ENCODE measurements at regions not wholly inside any gene's neighbourhood (a gene's known extent, or its start where the extent isn't known, plus 50 kb on each side); places are given as distances from the start of the nearest gene placed in this dataset.

DNA sequence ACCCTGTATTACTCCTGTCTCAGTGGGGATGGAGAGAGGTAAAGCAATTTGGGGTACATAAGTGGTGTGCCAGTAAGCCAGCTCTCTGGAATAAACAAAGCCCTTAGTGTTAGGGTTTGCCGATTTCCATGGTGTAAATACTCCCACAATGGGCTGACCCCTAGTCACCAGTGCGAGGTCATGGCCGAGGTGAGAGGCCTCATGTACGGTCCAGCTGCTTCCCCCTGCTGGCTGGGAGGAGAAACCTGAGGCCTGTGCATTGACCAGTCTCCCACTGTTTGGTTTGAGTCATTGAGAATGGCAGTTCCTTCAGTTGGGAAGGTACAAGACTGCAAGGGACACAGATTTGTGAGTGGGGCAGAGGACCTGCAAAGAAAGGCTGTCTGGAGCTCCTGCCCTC is 382.0 kb downstream of the CDH26 start:
- POLR2A ChIA-PET: no interaction called here
- no peaks in the 10 kb centered on the region for H3K4me1 Mint-ChIP-seq

DNA sequence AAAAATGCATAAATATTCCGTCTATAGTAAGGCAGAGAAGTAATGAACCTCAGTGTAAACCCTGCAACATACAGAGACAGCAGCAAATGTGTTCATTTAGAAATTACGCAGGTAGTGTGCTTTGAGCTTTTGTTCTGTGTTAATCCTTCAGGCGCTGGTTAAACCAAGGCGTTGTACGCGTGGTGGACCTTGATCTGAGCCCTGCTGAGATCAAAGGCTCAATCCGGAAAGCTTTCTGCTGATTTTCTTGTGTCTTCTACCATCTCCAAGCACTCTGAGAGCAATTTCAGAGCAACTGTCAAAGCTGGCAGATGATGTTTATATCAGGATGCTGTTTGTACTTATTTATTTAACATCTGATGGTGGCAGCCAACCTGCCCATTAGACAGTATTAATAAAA is 382.8 kb downstream of the CDH26 start:
- H3K4me3 ChIP-seq (ENCODE audit: low read length): no peak overlapping the region
- no peaks in the 10 kb centered on the region for H3K27me3 ChIP-seq (ENCODE audit: insufficient read depth, low read length, poor library complexity, severe bottlenecking)
- no peaks in the 10 kb centered on the region for H3K4me1 ChIP-seq (ENCODE audit: insufficient read depth, low read length)
- DNase-seq: no peak
- Mint-ChIP-seq H3K27ac (no peak overlapping the region), H3K36me3 (peaks cover 0 to 2% (median 0%) of the 10 kb centered on the region in 3 donors), H3K4me1 (no peaks in the 10 kb centered on the region), H3K4me3 (no peak overlapping the region), H3K9me3 (no peaks in the 10 kb centered on the region), H3K27me3 (no peaks in the 10 kb centered on the region)
- ChIA-PET POLR2A (no interaction called here), CTCF (no interaction called here)
- no peak overlapping the region for H3K27ac ChIP-seq (ENCODE audit: low read depth, low read length)
- no peaks in the 10 kb centered on the region for H3K9me3 ChIP-seq (ENCODE audit: low read length)
- no peaks in the 10 kb centered on the region for H3K36me3 ChIP-seq (ENCODE audit: insufficient read depth, low read length)

More for the DNA sequence above, 382.0 kb downstream of the CDH26 start:
- H3K4me3 Mint-ChIP-seq: no peak overlapping the region
- no peaks in the 10 kb centered on the region for H3K4me1 ChIP-seq (ENCODE audit: insufficient read depth, low read length)
- no peak overlapping the region for H3K4me3 ChIP-seq (ENCODE audit: low read length)
- H3K27ac Mint-ChIP-seq: no peak overlapping the region
- H3K27me3 ChIP-seq (ENCODE audit: insufficient read depth, low read length, poor library complexity, severe bottlenecking): no peaks in the 10 kb centered on the region
- no peak overlapping the region for H3K27ac ChIP-seq (ENCODE audit: low read depth, low read length)
- H3K9me3 ChIP-seq (ENCODE audit: low read length): no peaks in the 10 kb centered on the region
- no peak for DNase-seq
- H3K36me3 Mint-ChIP-seq: peaks cover 0 to 2% (median 0%) of the 10 kb centered on the region in 3 donors
- CTCF ChIA-PET: no interaction called here
- no peaks in the 10 kb centered on the region for H3K27me3 Mint-ChIP-seq
- no peaks in the 10 kb centered on the region for H3K36me3 ChIP-seq (ENCODE audit: insufficient read depth, low read length)
- no peaks in the 10 kb centered on the region for H3K9me3 Mint-ChIP-seq

DNA sequence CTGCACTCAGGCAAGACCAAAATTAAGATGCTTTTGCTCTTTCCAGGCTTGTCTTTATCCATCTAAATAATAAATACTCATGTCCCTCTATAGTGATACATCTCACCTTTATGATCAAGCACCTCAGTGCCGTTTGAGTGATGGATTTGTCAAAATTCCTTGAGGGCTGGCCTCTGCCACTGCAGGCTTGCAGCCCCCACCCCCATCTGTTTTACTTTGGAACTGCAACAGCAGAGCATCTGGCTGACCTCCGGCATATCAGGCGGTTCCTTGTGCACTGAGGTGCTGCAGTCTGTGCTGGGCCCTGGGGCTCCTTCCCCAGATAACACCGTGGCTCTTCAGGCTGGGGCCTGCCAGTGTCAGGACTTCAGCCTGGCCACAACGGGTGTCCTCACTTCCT is 386.9 kb downstream of the CDH26 start:
- Histone ChIP-seq H3K27ac (ENCODE audit: low read depth, low read length) (no peak overlapping the region), H3K9me3 (ENCODE audit: low read length) (no peaks in the 10 kb centered on the region), H3K27me3 (ENCODE audit: insufficient read depth, low read length, poor library complexity, severe bottlenecking) (no peaks in the 10 kb centered on the region), H3K4me1 (ENCODE audit: insufficient read depth, low read length) (no peaks in the 10 kb centered on the region), H3K36me3 (ENCODE audit: insufficient read depth, low read length) (no peaks in the 10 kb centered on the region), H3K4me3 (ENCODE audit: low read length) (no peak overlapping the region)
- POLR2A ChIA-PET: no interaction called here
- Mint-ChIP-seq H3K27ac (no peak overlapping the region), H3K36me3 (no peaks in the 10 kb centered on the region), H3K4me1 (no peaks in the 10 kb centered on the region), H3K9me3 (peaks cover 0 to 4% (median 0%) of the 10 kb centered on the region in 5 donors), H3K4me3 (no peak overlapping the region), H3K27me3 (peaks cover 0 to 3% of the 10 kb centered on the region in 2 donors)
- no peak for DNase-seq
- CTCF ChIA-PET: no interaction called here

DNA sequence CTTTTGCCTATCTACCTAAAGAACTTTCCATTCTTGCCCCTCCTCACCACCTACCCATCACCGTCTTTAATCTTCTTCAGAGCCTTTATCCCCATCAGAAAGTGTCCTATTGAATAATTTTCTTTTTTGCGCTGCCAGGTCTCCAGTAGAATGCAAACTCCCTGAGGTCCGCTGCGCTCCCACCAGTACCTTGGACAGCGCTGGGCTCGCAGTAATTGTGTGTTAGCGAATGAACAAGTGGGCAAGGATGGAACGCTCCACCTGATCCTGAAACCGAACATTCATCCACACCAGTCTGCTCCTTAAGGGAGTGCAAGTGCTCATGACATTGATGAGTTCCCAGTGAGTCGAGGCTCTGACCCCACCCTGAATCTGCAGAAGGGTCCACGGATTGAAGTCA is 391.2 kb downstream of the CDH26 start:
- no peak overlapping the region for H3K4me3 Mint-ChIP-seq
- POLR2A ChIA-PET: no interaction called here

DNA sequence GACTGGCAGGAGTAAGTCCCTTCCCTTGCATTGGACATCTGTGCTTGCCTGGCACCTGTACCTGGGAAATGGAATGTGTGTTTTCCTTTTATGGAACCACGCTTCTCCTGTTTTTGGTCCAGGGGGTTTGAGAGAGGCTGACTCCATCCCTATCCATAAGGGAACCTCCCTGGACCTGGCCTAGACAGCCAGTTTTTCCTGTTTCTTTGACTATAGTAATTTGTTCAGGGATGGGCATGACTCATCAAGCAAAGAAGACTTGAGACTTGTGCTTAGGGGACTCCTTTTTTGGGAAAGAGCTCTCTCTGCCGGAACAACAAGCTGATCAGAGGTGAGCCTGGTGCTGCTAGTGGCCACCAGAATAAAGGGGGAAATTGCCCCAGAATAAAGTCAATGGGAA is 393.8 kb downstream of the CDH26 start:
- Mint-ChIP-seq H3K27ac (no peak overlapping the region), H3K27me3 (peaks cover 0 to 2% of the 10 kb centered on the region in 2 donors), H3K4me1 (no peaks in the 10 kb centered on the region), H3K36me3 (no peaks in the 10 kb centered on the region), H3K9me3 (peaks cover 0 to 2% (median 0%) of the 10 kb centered on the region in 5 donors), H3K4me3 (no peak overlapping the region)
- DNase-seq: no peak
- Histone ChIP-seq H3K27ac (ENCODE audit: low read depth, low read length) (no peak overlapping the region), H3K27me3 (ENCODE audit: insufficient read depth, low read length, poor library complexity, severe bottlenecking) (no peaks in the 10 kb centered on the region), H3K36me3 (ENCODE audit: insufficient read depth, low read length) (no peaks in the 10 kb centered on the region), H3K4me3 (ENCODE audit: low read length) (no peak overlapping the region), H3K9me3 (ENCODE audit: low read length) (no peaks in the 10 kb centered on the region), H3K4me1 (ENCODE audit: insufficient read depth, low read length) (no peaks in the 10 kb centered on the region)
- CTCF ChIA-PET: no interaction called here
- POLR2A ChIA-PET: no interaction called here

More for the DNA sequence above, 391.2 kb downstream of the CDH26 start:
- H3K4me1 Mint-ChIP-seq: no peaks in the 10 kb centered on the region
- H3K27me3 ChIP-seq (ENCODE audit: insufficient read depth, low read length, poor library complexity, severe bottlenecking): no peaks in the 10 kb centered on the region
- no peak overlapping the region for H3K27ac Mint-ChIP-seq
- DNase-seq: no peak
- H3K36me3 Mint-ChIP-seq: no peaks in the 10 kb centered on the region
- no peak overlapping the region for H3K4me3 ChIP-seq (ENCODE audit: low read length)
- H3K27me3 Mint-ChIP-seq: peaks cover 0 to 3% of the 10 kb centered on the region in 2 donors
- CTCF ChIA-PET: no interaction called here
- H3K27ac ChIP-seq (ENCODE audit: low read depth, low read length): no peak overlapping the region
- no peaks in the 10 kb centered on the region for H3K4me1 ChIP-seq (ENCODE audit: insufficient read depth, low read length)
- H3K9me3 ChIP-seq (ENCODE audit: low read length): no peaks in the 10 kb centered on the region
- no peaks in the 10 kb centered on the region for H3K36me3 ChIP-seq (ENCODE audit: insufficient read depth, low read length)
- H3K9me3 Mint-ChIP-seq: peaks cover 0 to 4% (median 0%) of the 10 kb centered on the region in 5 donors

DNA sequence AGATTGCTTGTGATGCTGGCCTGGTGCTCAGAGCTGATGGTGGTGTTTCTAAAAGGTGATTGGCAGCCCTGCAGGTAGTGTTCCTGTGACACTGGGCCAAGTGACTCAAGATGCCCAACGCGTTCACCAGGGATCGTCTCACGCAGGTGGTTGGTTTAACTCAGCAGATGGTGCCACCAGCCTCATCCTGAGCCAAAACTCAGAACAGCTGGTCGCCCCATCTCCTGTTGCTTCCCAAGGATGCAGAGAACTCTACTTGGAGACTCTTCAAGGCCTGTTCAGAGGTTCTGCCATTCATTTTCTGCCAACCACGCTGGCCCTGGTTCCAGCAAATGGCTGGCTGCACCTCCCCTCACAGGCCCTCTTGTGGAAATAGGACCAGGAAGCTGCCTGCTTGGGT is 394.4 kb downstream of the CDH26 start:
- no peaks in the 10 kb centered on the region for H3K4me1 Mint-ChIP-seq
- H3K9me3 Mint-ChIP-seq: peaks cover 0 to 1% (median 0%) of the 10 kb centered on the region in 5 donors
- no peak for DNase-seq
- ChIA-PET CTCF (no interaction called here), POLR2A (no interaction called here)
- H3K27ac Mint-ChIP-seq: no peak overlapping the region
- no peak overlapping the region for H3K27ac ChIP-seq (ENCODE audit: low read depth, low read length)
- no peaks in the 10 kb centered on the region for H3K4me1 ChIP-seq (ENCODE audit: insufficient read depth, low read length)
- no peaks in the 10 kb centered on the region for H3K27me3 ChIP-seq (ENCODE audit: insufficient read depth, low read length, poor library complexity, severe bottlenecking)
- no peaks in the 10 kb centered on the region for H3K36me3 Mint-ChIP-seq
- H3K27me3 Mint-ChIP-seq: no peaks in the 10 kb centered on the region
- no peak overlapping the region for H3K4me3 ChIP-seq (ENCODE audit: low read length)
- H3K9me3 ChIP-seq (ENCODE audit: low read length): no peaks in the 10 kb centered on the region
- no peaks in the 10 kb centered on the region for H3K36me3 ChIP-seq (ENCODE audit: insufficient read depth, low read length)
- no peak overlapping the region for H3K4me3 Mint-ChIP-seq

DNA sequence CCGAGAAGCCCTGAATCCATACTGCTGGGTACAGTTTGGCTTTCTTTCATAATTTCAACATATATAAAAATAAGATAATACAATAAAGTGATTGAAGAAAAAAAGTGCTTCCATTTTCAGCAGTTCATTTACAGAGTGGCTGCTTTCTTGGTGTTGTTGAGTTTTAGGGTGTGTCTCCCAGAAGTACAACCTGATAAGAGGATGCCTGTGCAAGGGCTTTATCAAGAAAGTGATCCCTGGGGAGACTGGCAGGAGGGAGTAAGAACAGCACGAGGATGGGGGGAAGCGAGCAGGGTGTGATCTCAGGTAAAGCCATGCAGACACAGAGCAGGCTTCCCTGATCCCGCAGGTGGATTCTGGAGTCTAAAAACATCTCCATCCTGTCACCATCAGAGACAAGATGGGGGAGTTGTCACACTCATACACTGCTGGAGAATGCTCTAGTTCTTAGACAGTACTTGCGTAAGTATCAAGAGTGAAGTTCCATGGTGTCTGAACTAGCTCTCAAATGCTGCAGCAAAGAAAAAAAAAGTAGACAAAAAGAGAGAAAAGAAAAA is 395.9 kb downstream of the CDH26 start:
- H3K4me3 Mint-ChIP-seq: no peak overlapping the region
- ChIA-PET CTCF (no interaction called here), POLR2A (no interaction called here)
- H3K4me1 Mint-ChIP-seq: no peaks in the 10 kb centered on the region
- H3K4me1 ChIP-seq (ENCODE audit: insufficient read depth, low read length): no peaks in the 10 kb centered on the region
- no peaks in the 10 kb centered on the region for H3K27me3 ChIP-seq (ENCODE audit: insufficient read depth, low read length, poor library complexity, severe bottlenecking)
- H3K36me3 ChIP-seq (ENCODE audit: insufficient read depth, low read length): no peaks in the 10 kb centered on the region
- no peaks in the 10 kb centered on the region for H3K27me3 Mint-ChIP-seq
- H3K4me3 ChIP-seq (ENCODE audit: low read length): no peak overlapping the region
- no peak for DNase-seq
- no peak overlapping the region for H3K27ac Mint-ChIP-seq
- no peaks in the 10 kb centered on the region for H3K9me3 Mint-ChIP-seq
- H3K9me3 ChIP-seq (ENCODE audit: low read length): no peaks in the 10 kb centered on the region
- no peaks in the 10 kb centered on the region for H3K36me3 Mint-ChIP-seq
- no peak overlapping the region for H3K27ac ChIP-seq (ENCODE audit: low read depth, low read length)

DNA sequence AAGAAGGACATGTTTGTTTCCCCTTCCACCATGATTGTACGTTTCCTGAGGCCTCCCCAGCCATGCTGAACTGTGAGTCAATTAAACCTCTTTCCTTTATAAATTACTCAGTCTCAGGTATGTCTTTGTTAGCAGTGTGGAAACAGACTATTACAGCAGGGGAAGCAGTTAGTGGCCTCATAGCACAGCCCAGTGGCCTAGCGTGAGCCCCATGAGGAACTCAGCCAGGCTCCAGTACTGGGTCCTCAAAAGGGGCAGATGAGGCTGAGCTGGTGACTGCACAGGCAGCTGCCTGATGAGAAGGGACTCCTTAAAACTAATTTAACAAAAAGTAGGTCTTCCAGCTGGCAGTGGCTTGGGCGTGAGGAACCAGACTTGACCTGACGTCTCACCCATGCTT is 399.9 kb downstream of the CDH26 start:
- no peaks in the 10 kb centered on the region for H3K4me1 Mint-ChIP-seq
- Histone ChIP-seq H3K9me3 (ENCODE audit: low read length) (no peaks in the 10 kb centered on the region), H3K4me1 (ENCODE audit: insufficient read depth, low read length) (no peaks in the 10 kb centered on the region), H3K27me3 (ENCODE audit: insufficient read depth, low read length, poor library complexity, severe bottlenecking) (no peaks in the 10 kb centered on the region), H3K4me3 (ENCODE audit: low read length) (no peak overlapping the region), H3K36me3 (ENCODE audit: insufficient read depth, low read length) (no peaks in the 10 kb centered on the region), H3K27ac (ENCODE audit: low read depth, low read length) (no peak overlapping the region)
- H3K36me3 Mint-ChIP-seq: no peaks in the 10 kb centered on the region
- ChIA-PET POLR2A (no interaction called here), CTCF (no interaction called here)
- H3K9me3 Mint-ChIP-seq: no peaks in the 10 kb centered on the region
- H3K4me3 Mint-ChIP-seq: no peak overlapping the region
- H3K27me3 Mint-ChIP-seq: no peaks in the 10 kb centered on the region
- no peak overlapping the region for H3K27ac Mint-ChIP-seq
- no peak for DNase-seq

DNA sequence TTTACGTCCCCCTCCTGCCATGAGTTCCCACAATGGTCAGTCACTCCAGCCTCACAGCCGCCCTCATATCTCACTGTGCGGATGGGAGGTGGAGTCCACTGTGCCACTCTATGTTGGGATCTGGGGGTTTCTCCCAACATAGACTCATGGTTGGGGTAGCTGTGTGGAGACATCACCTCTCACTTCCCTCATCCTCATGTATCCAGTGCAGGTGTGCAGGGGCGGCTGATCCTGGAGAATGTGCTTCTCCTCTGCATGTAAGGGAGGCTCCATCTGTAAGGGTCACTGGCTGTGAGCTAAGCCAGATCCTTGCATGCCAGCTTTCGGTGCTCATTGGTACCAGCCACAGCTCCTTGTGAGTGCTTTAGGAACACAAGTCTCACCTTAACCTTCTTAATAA is 400.8 kb downstream of the CDH26 start:
- POLR2A ChIA-PET: no interaction called here
- DNase-seq: no peak
- no peaks in the 10 kb centered on the region for H3K9me3 ChIP-seq (ENCODE audit: low read length)
- no peak overlapping the region for H3K27ac ChIP-seq (ENCODE audit: low read depth, low read length)
- H3K27me3 ChIP-seq (ENCODE audit: insufficient read depth, low read length, poor library complexity, severe bottlenecking): no peaks in the 10 kb centered on the region
- Mint-ChIP-seq H3K4me3 (no peak overlapping the region), H3K36me3 (no peaks in the 10 kb centered on the region), H3K27me3 (no peaks in the 10 kb centered on the region), H3K4me1 (no peaks in the 10 kb centered on the region), H3K27ac (no peak overlapping the region), H3K9me3 (no peaks in the 10 kb centered on the region)
- CTCF ChIA-PET: no interaction called here
- no peaks in the 10 kb centered on the region for H3K36me3 ChIP-seq (ENCODE audit: insufficient read depth, low read length)
- H3K4me1 ChIP-seq (ENCODE audit: insufficient read depth, low read length): no peaks in the 10 kb centered on the region
- H3K4me3 ChIP-seq (ENCODE audit: low read length): no peak overlapping the region
